ENCODE measurements at regions not wholly inside any gene's neighbourhood (a gene's known extent, or its start where the extent isn't known, plus 50 kb on each side); places are given as distances from the start of the nearest gene placed in this dataset.
A peak's percentile ranks its signal among the peaks of the same experiment; 100 is the strongest.

- BruUV-seq (replicated peaks) = no TSS peak
- Histone ChIP-seq H3K4me3 (ENCODE audit: low read depth, low read length, poor library complexity, severe bottlenecking) (no peak overlapping the region), H3K4me1 (ENCODE audit: insufficient read depth, low read length, poor library complexity, severe bottlenecking) (no peaks in the 10 kb centered on the region), H3K9me2 (ENCODE audit: insufficient read depth, low read length) (no peaks in the 10 kb centered on the region), H3K36me3 (ENCODE audit: insufficient read depth, low read length) (no peaks in the 10 kb centered on the region), H4K20me1 (ENCODE audit: insufficient read depth, low read length) (no peaks in the 10 kb centered on the region), H2AFZ (ENCODE audit: low read length) (no peak overlapping the region), H3K79me2 (ENCODE audit: insufficient read depth, low read depth, low read length) (no peaks in the 10 kb centered on the region), H3K9me3 (ENCODE audit: low read length) (0 out of 2 replicates have a peak, but pooled peaks cover 7% of the 10 kb centered on the region), H3K4me2 (ENCODE audit: low read length) (no peak overlapping the region), H3K27ac (ENCODE audit: low read depth, low read length, poor library complexity, severe bottlenecking) (no peak overlapping the region)
- CTCF ChIA-PET (ENCODE audit: unreplicated experiment) = no interaction called here
- TF ChIP-seq EZH2phosphoT487 (IDR thresholded peaks at IDR 0.05; ENCODE audit: borderline replicate concordance, low read depth, low read length) (no peak), CTCF (conservative IDR thresholded peaks at IDR 0.05; ENCODE audit: low read length) (no peak)
- no peak for DNase-seq (ENCODE audit: low spot score)
- POLR2A ChIA-PET = interaction anchor here (0.6 kb wide), 1 partner anchor 461 kb away, joined by 3 read pairs; no protein-coding TSS in a partner anchor
- intact Hi-C loops (cut with micrococcal nuclease; ENCODE audit: unreplicated experiment) = no loop called here
These were observed 680.6 kb downstream of the TECRL start for GRCh38 chr4:63728480-63729177.

- no peak overlapping the region for H3K4me3 ChIP-seq (ENCODE audit: low read depth, low read length, poor library complexity, severe bottlenecking)
- ChIA-PET POLR2A (interaction anchor here (0.7 kb wide), 1 partner anchor 1351 kb away, joined by 3 read pairs; no protein-coding TSS in a partner anchor), CTCF (ENCODE audit: unreplicated experiment) (no interaction called here)
- no peak overlapping the region for H3K4me2 ChIP-seq (ENCODE audit: low read length)
- BruUV-seq (replicated peaks) = no TSS peak
- DNase-seq (ENCODE audit: low spot score) = no peak
- intact Hi-C loops (cut with micrococcal nuclease; ENCODE audit: unreplicated experiment) = no loop called here
- H3K36me3 ChIP-seq (ENCODE audit: insufficient read depth, low read length) = no peaks in the 10 kb centered on the region
- H3K4me1 ChIP-seq (ENCODE audit: insufficient read depth, low read length, poor library complexity, severe bottlenecking) = no peaks in the 10 kb centered on the region
- no peaks in the 10 kb centered on the region for H3K9me2 ChIP-seq (ENCODE audit: insufficient read depth, low read length)
- no peaks in the 10 kb centered on the region for H3K79me2 ChIP-seq (ENCODE audit: insufficient read depth, low read depth, low read length)
- H3K9me3 ChIP-seq (ENCODE audit: low read length) = no peaks in the 10 kb centered on the region
- H3K27ac ChIP-seq (ENCODE audit: low read depth, low read length, poor library complexity, severe bottlenecking) = no peak overlapping the region
- no peaks in the 10 kb centered on the region for H4K20me1 ChIP-seq (ENCODE audit: insufficient read depth, low read length)
- TF ChIP-seq EZH2phosphoT487 (IDR thresholded peaks at IDR 0.05; ENCODE audit: borderline replicate concordance, low read depth, low read length) = no peak
- peak; percentile 48; the same call in 1 of the 2 replicates for TF ChIP-seq CTCF (conservative IDR thresholded peaks at IDR 0.05; ENCODE audit: low read length)
- no peak overlapping the region for H2AFZ ChIP-seq (ENCODE audit: low read length)
These were observed 691.9 kb downstream of the TECRL start for GRCh38 chr4:63717384-63717783.

- H3K9me2 ChIP-seq (ENCODE audit: insufficient read depth, low read length) = no peaks in the 10 kb centered on the region
- H3K9me3 ChIP-seq (ENCODE audit: low read length) = no peaks in the 10 kb centered on the region
- no TSS peak for BruUV-seq (replicated peaks)
- no peaks in the 10 kb centered on the region for H3K79me2 ChIP-seq (ENCODE audit: insufficient read depth, low read depth, low read length)
- TF ChIP-seq CTCF (conservative IDR thresholded peaks at IDR 0.05; ENCODE audit: low read length) (no peak), EZH2phosphoT487 (IDR thresholded peaks at IDR 0.05; ENCODE audit: borderline replicate concordance, low read depth, low read length) (no peak)
- H3K4me2 ChIP-seq (ENCODE audit: low read length) = no peak overlapping the region
- no peaks in the 10 kb centered on the region for H4K20me1 ChIP-seq (ENCODE audit: insufficient read depth, low read length)
- no peaks in the 10 kb centered on the region for H3K4me1 ChIP-seq (ENCODE audit: insufficient read depth, low read length, poor library complexity, severe bottlenecking)
- no peak for DNase-seq (ENCODE audit: low spot score)
- no peaks in the 10 kb centered on the region for H3K36me3 ChIP-seq (ENCODE audit: insufficient read depth, low read length)
- CTCF ChIA-PET (ENCODE audit: unreplicated experiment) = no interaction called here
- H3K4me3 ChIP-seq (ENCODE audit: low read depth, low read length, poor library complexity, severe bottlenecking) = no peak overlapping the region
- intact Hi-C loops (cut with micrococcal nuclease; ENCODE audit: unreplicated experiment) = no loop called here
- no peak overlapping the region for H2AFZ ChIP-seq (ENCODE audit: low read length)
- POLR2A ChIA-PET = no interaction called here
- no peak overlapping the region for H3K27ac ChIP-seq (ENCODE audit: low read depth, low read length, poor library complexity, severe bottlenecking)
These were observed 700.6 kb downstream of the TECRL start for GRCh38 chr4:63708661-63709060.

Data from OCI-LY7 (cell line).